ENCODE measurements at regions not wholly inside any gene's neighbourhood (a gene's known extent, or its start where the extent isn't known, plus 50 kb on each side); places are given as distances from the start of the nearest gene placed in this dataset.
"Not testable (repeated sequence)": the region's sequence is repeated elsewhere in the genome, so short reads cannot be mapped to it uniquely, and the experiment has no call there.

DNA sequence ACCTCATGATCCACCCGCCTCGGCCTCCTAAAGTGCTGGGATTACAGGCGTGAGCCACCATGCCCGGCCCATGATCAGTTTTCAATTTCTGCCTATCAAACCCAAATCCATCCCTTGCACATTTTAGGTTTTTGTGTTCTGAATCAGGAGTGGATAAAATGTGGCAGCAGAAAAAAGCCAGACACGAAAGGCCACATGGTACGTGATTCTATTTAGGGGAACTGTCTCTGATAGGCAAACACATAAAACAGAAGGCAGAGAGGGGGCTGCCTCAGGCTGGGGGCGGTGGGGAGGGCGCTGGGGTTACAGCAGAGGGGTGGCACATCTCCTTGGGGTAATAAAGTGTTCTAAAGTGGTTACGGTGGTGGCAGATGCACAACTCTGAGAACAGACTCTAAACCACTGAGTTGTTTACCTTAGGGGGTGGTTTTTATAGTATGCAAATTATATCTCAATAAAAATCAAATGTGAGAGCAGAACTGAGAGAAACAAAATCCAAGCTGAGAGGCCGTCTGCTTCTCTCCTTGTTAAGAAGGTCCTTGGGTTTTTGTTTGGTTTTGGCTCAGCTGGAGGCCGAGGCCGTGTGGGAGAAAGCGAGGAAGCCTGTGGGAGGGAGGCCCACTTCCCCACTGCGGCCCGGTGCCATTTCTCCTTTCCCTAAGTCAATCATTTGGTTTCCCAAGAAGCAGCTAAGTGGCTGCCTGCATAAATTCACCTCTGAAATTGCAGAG lies 78.0 kb downstream of the SOWAHC start:
- no peak for DNase-seq

DNA sequence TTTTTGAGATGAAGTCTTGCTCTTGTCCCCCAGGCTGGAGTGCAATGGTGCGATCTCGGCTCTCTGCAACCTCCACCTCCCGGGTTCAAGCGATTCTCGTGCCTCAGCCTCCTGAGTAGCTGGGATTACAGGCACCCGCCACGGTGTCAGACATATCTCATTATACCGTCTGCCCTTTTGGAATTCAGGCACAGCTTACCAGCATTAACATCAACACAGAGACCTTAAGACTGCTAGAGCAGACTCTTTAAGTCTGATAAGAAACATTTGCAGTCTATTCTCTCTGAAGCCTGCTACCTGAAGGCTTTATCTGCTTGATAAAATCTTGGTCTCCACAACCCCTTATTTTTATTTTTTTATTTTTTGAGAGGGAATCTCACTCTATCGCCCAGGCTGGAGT lies 78.7 kb downstream of the SOWAHC start:
- DNase-seq: not testable (repeated sequence)

DNA sequence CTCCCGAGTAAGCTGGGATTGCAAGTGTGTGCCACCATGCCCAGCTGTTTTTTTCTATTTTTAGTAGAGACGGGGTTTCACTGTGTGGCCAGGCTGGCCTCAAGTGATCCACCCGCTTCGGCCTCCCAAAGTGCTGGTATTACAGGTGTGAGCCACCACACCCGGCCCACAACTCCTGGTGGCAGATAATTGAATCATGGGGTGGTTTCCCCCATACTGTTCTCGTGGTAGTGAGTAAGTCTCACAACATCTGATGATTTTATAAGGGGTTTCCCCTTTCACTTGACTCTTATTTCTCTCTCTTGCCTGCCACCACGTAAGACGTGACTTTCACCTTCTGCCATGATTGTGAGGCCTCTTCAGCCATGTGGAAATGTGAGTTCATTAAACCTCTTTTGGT lies 79.1 kb downstream of the SOWAHC start:
- not testable (repeated sequence) for DNase-seq

DNA sequence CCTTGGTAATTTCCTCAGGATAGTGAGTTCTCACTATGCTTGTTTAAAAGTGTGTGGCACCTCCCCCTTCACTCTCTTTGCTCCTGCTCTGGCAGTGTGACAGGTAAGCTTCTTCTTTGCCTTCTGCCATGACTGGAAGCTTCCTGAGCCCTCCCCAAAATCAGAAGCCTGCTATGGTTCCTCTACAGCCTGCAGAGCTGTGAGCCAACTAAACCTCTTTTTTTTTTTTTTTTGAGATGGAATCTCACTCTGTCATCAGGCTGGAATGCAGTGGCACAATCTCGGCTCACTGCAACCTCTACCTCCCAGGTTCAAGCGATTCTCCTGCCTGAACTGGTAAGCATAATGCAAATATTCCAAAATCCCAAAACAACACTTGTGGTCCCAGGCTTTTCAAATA lies 80.0 kb downstream of the SOWAHC start:
- DNase-seq: no peak

DNA sequence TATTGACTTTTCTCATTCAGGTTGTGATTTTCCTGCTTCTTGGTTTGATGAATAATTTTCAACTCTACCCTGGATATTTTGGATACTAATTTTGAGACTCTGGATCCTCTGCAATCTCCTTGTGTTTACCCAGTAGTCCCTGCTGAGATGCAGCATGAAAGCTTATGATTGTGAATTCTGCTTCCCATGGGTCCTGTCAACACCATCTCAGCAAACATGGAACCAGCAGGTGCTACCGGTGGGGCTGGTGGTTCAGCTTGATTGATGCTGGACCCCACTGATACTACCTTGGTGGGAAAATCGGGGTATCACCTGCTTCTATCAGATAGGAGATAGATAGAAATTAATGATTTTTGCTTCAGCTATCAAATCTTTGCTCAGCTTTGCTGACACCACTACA lies 81.1 kb downstream of the SOWAHC start:
- DNase-seq: no peak

DNA sequence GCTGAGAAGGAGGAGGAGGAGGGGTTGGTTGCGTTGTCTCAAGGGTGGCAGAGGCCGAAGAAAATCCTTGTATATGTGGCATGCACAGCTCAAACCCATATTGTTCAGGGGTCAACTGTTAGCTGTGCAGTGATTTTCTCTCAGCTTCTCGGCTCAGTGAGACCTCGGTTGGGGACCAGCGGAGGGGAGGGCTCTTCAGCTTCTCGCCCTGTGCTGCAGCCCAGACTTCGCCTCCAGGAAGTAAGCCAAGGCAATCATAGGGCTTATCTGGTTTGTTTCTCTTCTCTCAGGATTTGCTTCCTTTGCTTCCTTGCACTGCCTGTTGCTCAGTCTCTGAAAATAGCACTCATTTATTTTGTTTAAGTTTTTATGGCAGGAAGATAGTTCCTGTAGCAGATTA lies 85.5 kb downstream of the SOWAHC start:
- no peak for DNase-seq

DNA sequence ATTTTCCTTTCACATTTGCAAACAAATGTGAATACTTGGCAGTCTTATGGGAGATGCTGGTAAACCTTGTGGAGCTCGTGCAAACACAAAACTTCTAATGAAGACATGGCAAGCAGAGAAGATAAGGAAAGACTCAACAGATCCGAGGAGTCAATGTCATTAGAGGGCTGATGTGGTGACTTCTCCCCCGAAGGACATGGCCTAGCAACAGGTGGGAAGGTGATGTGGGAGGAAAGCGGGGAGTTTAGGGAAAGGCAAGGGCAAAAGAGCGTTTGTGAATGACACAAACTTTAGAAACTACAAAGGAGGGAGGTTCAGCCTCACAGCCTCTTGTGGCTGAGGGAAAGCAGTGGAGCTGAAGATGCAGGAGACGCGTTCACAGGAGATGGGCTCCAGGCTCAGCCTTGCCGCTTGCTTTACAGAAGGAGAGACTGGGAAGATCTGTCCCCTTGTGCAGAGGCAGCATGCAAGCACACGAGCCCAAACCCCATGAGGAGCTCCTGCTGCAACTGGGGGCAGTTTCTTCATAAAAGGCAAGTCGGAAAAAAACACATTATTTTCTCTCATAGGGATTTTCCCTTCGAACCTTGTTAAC lies 86.6 kb downstream of the SOWAHC start:
- DNase-seq: no peak

DNA sequence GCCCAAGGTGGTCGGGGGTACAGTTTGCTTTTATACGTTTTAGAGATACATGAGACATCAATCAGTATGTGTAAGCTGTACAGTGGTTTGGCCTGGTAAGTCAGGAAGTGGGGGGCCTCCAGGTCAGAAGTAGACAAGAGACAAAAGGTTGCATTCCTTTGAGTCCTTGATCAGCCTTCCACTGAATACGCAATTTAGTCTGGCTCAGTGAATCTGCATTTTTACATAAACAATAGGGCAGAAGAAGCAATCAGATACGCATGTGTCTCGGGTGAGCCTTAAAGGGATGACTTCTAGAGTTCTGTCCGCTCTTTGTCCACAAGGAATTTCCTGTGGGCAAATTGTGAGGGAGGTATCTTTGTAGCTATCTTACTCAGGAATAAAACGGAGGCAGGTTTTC lies 87.2 kb downstream of the SOWAHC start:
- no peak for DNase-seq

DNA sequence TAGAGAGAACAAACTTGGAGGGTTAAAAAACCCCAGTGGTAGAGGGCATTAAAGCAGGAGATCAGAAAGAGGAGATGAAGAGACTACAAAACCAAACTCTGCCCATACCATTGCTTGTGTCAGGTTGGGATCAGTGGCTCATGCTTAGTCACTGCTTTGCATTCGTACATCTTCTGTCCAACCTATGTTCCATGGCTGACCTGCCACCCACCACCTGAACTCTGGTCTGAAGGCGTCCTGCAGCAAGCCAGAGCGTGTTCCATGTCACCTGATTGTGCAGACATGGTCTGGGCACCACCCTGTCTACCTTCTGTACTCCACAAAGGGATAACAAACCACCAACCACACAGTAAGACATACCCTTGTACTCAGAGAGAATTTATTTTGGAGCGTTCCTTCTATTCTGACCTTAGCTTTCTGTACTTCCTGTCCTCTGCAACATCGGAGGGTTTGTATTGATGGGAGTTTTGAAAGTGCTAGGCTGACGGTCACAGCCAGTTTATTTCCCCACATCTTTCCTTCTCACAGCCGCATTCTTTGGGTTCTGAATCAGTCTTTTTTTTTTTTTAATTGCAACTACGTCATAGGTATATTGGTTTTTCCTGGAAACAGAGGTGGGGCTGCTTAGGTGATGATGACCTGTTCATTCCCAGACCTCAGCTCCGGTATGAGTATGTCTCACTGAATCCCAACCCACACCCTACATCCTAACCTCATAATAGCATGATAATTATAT lies 88.3 kb downstream of the SOWAHC start:
- DNase-seq: no peak

DNA sequence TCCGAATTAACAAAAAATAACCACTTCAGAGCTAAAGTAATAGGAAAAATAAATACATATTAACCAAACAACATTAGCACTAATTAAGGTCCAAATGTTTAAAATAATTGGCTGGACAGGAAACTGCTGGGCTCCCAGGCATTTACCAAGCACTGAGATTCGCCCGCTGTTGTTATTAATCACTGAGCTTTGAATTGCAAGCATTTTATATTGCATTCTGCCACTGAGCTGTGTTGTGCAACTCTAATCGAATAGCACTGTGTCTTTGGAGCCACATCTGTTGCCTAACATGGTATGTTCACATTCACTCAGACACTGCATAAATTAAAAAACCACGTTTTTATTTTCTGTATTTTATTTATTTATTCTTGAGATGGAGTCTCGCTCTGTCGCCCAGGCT lies 88.9 kb downstream of the SOWAHC start:
- no peak for DNase-seq

DNA sequence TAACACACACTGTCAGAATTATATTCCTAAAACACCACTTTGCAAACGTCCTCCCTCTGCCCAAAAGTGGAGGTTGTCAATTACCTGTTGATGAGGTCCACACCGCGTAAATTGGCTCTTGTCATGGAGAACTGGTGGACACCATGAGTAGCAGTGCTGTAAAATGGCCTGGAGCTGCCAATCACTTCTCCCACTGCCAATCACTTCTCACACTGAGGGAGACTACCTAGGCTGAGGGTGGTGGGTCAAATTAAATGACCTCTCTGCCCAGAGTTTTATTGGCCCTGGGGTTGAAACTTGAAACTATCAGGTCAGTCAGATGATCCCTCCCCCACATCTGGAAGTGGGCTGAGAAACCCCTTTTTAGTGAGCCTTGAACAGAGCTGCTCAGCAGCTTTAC lies 89.6 kb downstream of the SOWAHC start:
- DNase-seq: no peak

DNA sequence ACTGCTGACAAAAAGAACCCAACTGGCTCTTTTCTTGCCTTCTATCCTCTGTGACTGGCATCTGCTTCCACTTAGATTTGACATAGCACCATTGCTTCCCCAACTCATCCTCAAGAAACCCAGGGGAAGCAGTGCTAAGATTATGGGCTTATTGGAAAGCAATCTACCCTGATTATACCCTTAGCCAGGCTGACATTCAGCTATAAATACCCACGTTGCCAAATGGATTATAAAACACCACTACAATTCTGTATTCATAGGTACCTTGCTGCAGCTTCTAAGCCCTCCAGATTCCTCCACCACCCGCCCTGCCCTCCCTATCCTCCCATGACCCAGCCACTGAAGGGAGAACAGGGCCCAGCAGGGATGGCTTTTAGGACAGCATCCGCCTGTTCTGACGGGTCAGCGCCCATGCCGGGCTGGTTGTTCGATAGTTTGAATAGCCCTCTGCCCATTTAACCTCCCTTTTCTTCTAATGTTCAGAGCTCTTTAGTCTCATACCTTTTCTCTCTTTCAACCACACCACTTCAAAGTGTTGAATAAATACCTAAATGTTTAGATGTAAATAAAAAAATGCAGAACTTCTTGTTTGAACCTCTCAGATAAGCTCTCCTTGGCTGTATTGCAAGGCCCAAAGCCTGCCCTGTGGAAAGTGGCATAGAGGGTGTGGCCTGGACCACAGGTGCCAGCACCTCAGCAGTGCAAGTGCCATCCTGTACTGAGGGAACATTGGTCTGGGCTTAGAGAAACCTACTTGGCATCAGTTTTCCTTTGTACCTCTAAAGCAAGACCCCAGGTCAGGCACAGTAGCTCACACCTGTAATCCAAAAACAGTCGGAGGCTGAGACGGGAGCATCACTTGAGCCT lies 86.6 kb upstream of the RGPD5 start:
- no peak for DNase-seq

DNA sequence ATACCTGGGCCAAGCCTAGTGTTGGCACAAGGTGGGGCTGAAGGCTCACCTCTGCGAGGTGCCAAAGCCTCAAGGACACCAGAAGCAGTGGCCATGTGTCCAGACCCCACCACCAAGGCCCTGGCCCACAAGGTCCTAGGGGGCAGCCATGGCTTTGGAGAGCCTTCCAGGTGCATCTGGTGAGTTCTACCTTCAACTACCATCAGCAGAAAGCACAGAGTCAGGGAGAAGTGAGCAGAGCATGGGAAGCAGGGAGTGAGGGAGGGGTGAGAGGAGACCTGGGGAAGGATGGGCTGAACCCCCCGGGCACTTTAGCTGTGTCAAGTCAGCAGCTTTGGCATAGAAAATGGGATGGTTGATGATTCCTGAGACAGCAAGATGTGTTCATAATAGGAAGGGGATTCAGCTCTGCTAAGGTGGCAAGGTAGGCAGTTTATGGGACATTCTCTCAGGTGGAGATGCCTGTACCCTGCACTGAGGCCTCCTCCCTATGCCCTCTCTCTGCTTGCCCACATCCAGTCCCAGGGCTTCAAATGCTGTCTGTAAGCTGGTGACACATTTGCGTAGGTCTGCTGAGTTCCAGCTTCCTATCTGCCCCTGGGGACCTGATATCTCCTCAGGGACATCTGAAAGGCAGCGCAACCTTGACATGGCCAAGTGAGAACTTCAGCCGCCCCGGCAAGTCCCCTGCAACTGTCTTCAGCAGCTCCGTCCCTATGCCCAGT lies 83.4 kb upstream of the RGPD5 start:
- DNase-seq: no peak

DNA sequence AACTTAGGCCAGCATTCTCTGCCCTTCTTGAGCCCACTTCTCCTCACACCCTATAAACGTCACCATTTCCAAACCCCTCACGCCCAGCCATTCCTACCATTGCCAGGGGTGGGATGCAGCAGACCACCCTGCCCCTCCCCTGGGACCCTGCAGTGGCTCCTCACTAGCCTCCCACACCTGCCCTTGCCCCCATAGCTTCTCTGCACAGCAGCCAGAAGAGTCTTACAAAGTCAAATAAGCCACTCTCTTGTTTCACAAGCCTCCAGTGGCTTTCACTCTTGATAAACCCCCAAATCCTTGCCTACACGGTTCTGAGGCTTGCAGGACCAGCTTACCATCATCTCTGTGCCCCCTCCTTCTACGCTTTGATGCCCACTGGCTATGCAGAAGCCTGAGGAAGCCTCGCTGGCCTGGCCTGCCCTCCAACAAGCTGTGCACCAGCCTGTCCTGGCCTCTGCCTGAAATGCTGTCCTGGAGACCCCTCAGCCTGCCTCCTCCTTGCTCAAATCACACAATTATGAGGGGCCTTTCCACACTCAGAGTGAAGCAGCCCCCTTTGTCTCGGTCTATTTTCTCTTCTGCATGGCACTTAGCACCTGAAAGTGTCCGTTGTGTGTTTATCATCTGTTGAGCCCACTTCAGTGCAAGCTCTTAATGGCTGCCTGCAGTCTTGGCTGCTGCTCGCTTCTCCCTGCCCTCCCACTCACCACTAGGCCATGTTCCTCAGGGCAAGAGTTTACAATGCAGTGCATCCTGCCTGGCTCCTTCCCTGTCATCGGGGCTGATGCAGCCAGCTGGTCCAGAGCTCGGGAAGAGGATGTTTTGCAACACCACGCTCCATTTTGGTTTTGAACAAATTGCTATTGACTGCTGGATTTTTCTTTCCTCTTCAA lies 82.6 kb upstream of the RGPD5 start:
- DNase-seq: no peak

DNA sequence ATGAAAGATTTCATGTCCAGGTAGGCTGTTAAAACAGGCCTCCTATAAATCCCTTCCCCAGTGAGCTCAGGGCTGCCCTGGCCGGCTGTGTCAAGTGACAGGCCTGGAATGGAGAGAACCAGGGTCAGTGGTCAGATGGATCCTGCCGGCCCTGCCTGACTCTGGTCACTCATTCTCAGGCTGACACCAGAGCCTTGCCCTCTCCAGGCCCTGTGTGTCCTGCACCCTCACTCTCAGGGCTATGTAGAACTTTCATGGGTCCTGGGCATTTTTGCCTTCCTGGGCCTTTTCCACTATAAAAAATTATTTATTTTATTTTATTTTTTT lies 82.0 kb upstream of the RGPD5 start:
- no peak for DNase-seq

DNA sequence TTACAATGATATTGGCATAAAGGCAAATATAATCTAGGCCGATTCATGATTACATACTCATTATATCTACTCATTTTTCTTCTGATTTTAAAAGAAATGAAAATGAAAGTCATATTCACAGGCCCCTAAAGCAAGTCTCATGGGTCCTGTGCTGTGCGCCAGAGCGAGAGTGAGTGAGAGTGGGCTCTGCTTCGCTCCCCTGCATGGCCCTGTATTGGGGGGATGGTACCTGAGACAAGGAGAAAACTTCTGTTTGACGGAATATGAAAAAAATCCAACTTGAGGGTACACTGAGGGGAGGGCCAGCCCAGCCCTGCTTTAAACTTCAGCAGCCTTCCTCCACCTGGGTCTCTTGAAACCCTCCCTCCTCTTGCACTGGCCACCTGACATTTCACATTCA lies 81.4 kb upstream of the RGPD5 start:
- DNase-seq: no peak

DNA sequence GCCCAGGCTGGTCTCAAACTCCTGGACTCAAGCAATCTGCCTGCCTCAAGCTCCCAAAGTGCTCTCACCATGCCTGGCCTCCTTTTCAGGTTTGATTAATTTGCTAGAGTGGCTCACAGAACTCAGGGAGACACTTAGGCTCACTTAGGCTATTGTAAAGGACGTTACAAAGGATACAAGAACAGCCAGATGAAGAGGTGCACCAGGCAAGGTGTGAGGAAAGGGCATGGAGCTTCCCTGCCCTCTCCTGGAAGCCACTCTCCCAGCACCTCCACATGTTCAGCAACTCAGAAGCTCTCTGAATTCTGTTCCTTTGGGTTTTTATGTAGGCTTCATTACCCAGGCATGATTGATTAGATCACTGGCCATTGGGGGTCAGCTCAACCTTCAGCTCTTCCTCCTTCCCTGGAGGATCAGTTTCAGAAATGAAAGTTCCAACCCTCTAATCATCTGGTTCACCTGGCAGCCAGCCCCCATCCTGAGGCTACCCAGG lies 78.7 kb upstream of the RGPD5 start:
- no peak for DNase-seq

DNA sequence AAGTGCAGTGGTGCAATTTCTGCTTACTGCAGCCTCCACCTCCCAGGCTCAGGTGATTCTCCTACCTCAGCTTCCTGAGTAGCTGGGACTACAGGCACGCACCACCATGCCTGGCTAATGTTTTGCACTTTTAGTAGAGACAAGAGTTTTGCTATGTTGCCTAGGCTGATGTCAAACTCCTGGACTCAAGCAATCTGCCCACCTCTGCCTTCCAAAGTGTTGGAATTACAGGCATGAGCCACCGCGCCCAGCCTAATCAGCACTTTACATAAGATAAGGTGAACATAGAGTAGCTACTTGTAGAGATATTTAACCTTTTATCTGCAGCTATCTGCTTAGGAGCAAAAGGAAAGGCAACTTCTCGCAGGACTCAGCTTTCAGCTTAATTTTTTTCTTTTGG lies 77.5 kb upstream of the RGPD5 start:
- DNase-seq: not testable (repeated sequence)

DNA sequence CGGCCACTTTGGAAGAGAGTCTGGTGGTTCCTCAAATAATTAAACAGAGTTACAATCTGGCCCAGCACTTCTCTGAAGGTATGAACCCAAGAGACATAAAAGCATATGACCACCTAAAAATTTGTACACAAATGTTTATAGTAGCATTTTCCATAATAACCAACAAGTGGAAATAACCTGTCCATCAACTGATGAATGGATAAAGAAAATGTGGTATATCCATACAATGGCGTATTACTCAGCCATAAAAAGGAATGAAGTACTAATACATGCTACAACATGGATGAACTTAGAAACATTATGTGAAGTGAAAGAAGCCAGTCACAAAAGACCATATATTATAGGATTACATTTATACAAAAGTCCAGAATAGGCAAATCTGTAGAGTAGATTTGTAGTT lies 76.0 kb upstream of the RGPD5 start:
- no peak for DNase-seq

DNA sequence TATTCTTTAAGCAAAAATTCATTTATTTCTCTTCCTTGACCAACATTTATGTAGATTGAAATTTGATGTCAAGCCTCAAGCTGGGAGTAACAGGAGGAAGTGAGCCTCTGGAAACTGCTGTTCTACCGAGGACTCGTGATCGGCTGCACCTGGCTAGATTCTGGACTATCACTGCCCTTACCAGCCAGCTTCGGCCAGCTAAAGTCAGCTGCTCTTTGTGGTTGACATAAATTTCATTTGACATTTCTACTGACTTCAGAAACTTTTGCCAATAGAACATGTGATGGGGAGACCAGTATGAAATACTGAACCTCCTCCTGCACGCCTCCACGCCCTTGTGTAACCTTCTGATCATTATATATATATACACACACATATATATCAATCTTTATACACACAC lies 74.2 kb upstream of the RGPD5 start:
- no peak for DNase-seq

DNA sequence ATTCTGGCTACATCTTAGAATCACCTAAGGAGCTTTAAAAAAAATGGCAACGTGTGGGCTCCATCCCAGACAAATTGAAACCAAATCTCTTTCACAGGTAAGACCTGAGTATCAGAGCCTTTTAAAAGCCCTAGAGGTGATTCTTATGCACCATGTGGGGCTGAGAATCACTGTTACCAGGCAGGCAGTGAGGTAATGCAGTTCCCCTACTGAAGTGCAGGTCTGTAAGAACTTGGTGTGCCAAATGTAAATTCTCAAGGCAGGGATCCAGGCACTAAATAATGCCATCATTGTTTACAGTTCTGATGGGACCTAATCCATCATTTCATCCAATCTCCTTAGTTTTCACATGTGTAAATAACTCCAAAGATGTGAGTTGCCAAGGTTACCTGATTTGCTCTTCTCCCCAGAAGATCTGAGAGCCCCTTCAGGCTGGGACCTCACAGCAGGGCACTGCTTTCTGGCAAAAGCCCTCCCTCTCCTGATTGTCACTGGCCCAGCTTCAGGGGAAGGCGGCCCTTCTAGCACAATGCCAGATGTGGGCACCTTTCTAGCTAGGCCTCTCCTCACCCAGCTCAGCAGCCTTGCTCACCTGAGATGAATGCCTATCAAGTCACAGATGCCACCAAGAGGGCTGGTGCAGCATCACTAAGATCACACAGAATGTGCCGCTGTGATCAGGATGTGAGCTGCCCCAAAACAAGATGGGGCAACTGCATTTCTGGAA lies 73.6 kb upstream of the RGPD5 start:
- DNase-seq: no peak

All from NCI-H748 treated with DMSO at 0.1 percent for 48 hours (cell line).